Esophagus muscularis mucosa (tissue), 4 donors: ENCODE measurements at regions not wholly inside any gene's neighbourhood (a gene's known extent, or its start where the extent isn't known, plus 50 kb on each side); places are given as distances from the start of the nearest gene placed in this dataset.

ENCODE experiments used
- DNase-seq: peaks from one replicate; pipeline ENCODE4 v3.0.0-alpha.2; 2017; ENCODE audit errors: extremely low spot score
- H3K27ac ChIP-seq, 4 donors: fragments of 200-600 bp; sonication (generic); replicated peaks in 1 of 4; 1 replicate in 3 of 4; 2 replicates in 1 of 4; pipeline ENCODE4 v1.5.1; 2016 to 2019; ENCODE audit warnings: mild to moderate bottlenecking in 1 of 4
- H3K27me3 ChIP-seq, 4 donors: fragments of 200-600 bp; sonication (generic); one replicate each; pipeline versions ENCODE4 v1.5.1 to v1.6.0; 2016 to 2019
- H3K36me3 ChIP-seq, 4 donors: fragments of 200-600 bp; sonication (generic); one replicate each; pipeline ENCODE4 v1.5.1; 2016 to 2019
- H3K4me1 ChIP-seq, 4 donors: fragments of 200-600 bp; sonication (generic); one replicate each; pipeline ENCODE4 v1.5.1; 2016 to 2019
- H3K4me3 ChIP-seq, 4 donors: fragments of 200-600 bp; sonication (generic); 1 replicate in 2 of 4; 2 replicates in 2 of 4; pipeline ENCODE4 v1.5.1; 2016 to 2019; ENCODE audit warnings: mild to moderate bottlenecking in 4 of 4, moderate library complexity in 1 of 4
- H3K9me3 ChIP-seq, 4 donors: fragments of 200-600 bp; sonication (generic); 1 replicate in 3 of 4; 2 replicates in 1 of 4; pipeline ENCODE4 v1.5.1; 2016 to 2019
- EP300 ChIP-seq: sonication (generic); formaldehyde crosslinking; IDR thresholded peaks from one replicate; pipeline ENCODE4 v1.6.1; 2017; ENCODE audit warnings: antibody characterized with exemption
- POLR2A ChIP-seq: fragments of 450-650 bp; IDR thresholded peaks from one replicate; pipeline ENCODE4 v1.6.1; 2017; ENCODE audit warnings: antibody characterized with exemption, moderate library complexity, mild to moderate bottlenecking, low read depth
- POLR2AphosphoS5 ChIP-seq, 2 donors: sonication (generic); formaldehyde crosslinking; IDR thresholded peaks; one replicate each; pipeline ENCODE4 v1.6.1; 2017; ENCODE audit warnings: antibody characterized with exemption in 2 of 2
- WGBS: methylation state at CpG from one replicate; pipeline ENCODE4 v1.1.5; 2018; 5-methylcytosine and 5-hydroxymethylcytosine counted together
- intact Hi-C: fragments of 100-400 bp; cut with DNase I; formaldehyde crosslinking; loops from one replicate; pipeline ENCODE4 v1.15.1; 2023
- TF ChIP-seq, protein P1 (sequence below), 3 experiments: fragments of 200-600 bp in 2 of 3; fragments of 450-650 bp in 1 of 3; sonication (generic) in 2 of 3; IDR thresholded peaks; one replicate each; pipeline ENCODE4 v1.5.1; 2017 to 2019; ENCODE audit warnings: antibody characterized with exemption in 3 of 3, mild to moderate bottlenecking in 2 of 3, moderate library complexity in 1 of 3

- Histone ChIP-seq H3K9me3 (peaks cover 0 to 15% (median 11%) of the 10 kb centered on the region in 4 donors), H3K27ac (no peak overlapping the region), H3K27me3 (no peaks in the 10 kb centered on the region), H3K36me3 (no peaks in the 10 kb centered on the region), H3K4me1 (no peaks in the 10 kb centered on the region), H3K4me3 (no peak overlapping the region)
- intact Hi-C loops: no loop called here
- no peak for DNase-seq
- TF ChIP-seq POLR2AphosphoS5 (IDR thresholded peaks at IDR 0.05) (no peak), EP300 (no peak), POLR2A (no peak)
- TF ChIP-seq, protein P1, sequence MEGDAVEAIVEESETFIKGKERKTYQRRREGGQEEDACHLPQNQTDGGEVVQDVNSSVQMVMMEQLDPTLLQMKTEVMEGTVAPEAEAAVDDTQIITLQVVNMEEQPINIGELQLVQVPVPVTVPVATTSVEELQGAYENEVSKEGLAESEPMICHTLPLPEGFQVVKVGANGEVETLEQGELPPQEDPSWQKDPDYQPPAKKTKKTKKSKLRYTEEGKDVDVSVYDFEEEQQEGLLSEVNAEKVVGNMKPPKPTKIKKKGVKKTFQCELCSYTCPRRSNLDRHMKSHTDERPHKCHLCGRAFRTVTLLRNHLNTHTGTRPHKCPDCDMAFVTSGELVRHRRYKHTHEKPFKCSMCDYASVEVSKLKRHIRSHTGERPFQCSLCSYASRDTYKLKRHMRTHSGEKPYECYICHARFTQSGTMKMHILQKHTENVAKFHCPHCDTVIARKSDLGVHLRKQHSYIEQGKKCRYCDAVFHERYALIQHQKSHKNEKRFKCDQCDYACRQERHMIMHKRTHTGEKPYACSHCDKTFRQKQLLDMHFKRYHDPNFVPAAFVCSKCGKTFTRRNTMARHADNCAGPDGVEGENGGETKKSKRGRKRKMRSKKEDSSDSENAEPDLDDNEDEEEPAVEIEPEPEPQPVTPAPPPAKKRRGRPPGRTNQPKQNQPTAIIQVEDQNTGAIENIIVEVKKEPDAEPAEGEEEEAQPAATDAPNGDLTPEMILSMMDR (IDR thresholded peaks at IDR 0.05): no peak
Observed at GRCh38 chr3:154942827-154943226, 137.3 kb upstream of the MME start.

GRCh38 chr3:154936196-154936595 is 143.9 kb upstream of the MME start:
- DNase-seq: no peak
- 58% methylated on average over 4 of the region's 4 CpGs for WGBS
- Histone ChIP-seq H3K9me3 (peaks cover 0 to 10% (median 7%) of the 10 kb centered on the region in 4 donors), H3K4me3 (no peak overlapping the region), H3K27me3 (no peaks in the 10 kb centered on the region), H3K27ac (no peak overlapping the region), H3K36me3 (no peaks in the 10 kb centered on the region), H3K4me1 (peaks cover 0 to 14% (median 7%) of the 10 kb centered on the region in 4 donors)
- TF ChIP-seq POLR2AphosphoS5 (IDR thresholded peaks at IDR 0.05) (no peak), POLR2A (no peak), EP300 (no peak)
- TF ChIP-seq, protein P1 (IDR thresholded peaks at IDR 0.05): no peak
- intact Hi-C loops: no loop called here

DNA sequence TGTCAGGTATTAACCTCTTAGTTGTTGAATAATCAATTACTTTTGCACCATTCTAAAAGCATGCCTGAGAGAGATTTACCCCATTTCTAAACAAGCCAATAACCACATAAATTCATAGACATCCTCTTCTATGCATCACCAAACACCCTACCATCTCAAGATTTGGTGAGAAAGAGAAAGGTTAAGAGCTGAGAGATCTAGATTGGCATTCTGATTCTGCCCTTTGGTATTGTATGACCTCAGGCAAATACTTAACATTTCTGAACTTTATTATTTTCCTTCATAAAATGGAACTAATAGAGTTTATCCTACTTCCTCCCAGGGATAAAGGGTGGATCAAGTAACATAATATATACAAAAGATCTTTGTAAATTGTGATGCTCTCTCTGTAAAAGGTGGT is 146.5 kb upstream of the MME start:
- H3K36me3 ChIP-seq: no peaks in the 10 kb centered on the region
- TF ChIP-seq, protein P1 (IDR thresholded peaks at IDR 0.05): no peak
- TF ChIP-seq POLR2A: no peak
- TF ChIP-seq POLR2AphosphoS5 (IDR thresholded peaks at IDR 0.05): no peak
- no peak for TF ChIP-seq EP300
- no peaks in the 10 kb centered on the region for H3K9me3 ChIP-seq
- peaks cover 0 to 15% (median 7%) of the 10 kb centered on the region in 4 donors for H3K4me1 ChIP-seq
- intact Hi-C loops: no loop called here
- no peak overlapping the region for H3K4me3 ChIP-seq
- H3K27ac ChIP-seq: no peak overlapping the region
- H3K27me3 ChIP-seq: no peaks in the 10 kb centered on the region
- no peak for DNase-seq

- intact Hi-C loops: no loop called here
- Histone ChIP-seq H3K4me3 (no peak overlapping the region), H3K36me3 (no peaks in the 10 kb centered on the region), H3K4me1 (peaks cover 0 to 15% (median 7%) of the 10 kb centered on the region in 4 donors), H3K27me3 (no peaks in the 10 kb centered on the region), H3K27ac (no peak overlapping the region), H3K9me3 (no peaks in the 10 kb centered on the region)
- TF ChIP-seq, protein P1 (IDR thresholded peaks at IDR 0.05): no peak
- TF ChIP-seq POLR2AphosphoS5 (IDR thresholded peaks at IDR 0.05): no peak
- TF ChIP-seq POLR2A: no peak
- TF ChIP-seq EP300: no peak
- DNase-seq: no peak
Observed at GRCh38 chr3:154932633-154933032, 147.5 kb upstream of the MME start.

- intact Hi-C loops: no loop called here
- no peak overlapping the region for H3K27ac ChIP-seq
- H3K36me3 ChIP-seq: no peaks in the 10 kb centered on the region
- 32% methylated on average over 1 of the region's 1 CpG for WGBS
- H3K4me1 ChIP-seq: peaks cover 0 to 22% (median 11%) of the 10 kb centered on the region in 4 donors
- no peak overlapping the region for H3K4me3 ChIP-seq
- H3K9me3 ChIP-seq: no peaks in the 10 kb centered on the region
- DNase-seq: no peak
- TF ChIP-seq POLR2A: no peak
- TF ChIP-seq, protein P1 (IDR thresholded peaks at IDR 0.05): no peak
- no peak for TF ChIP-seq EP300
- TF ChIP-seq POLR2AphosphoS5 (IDR thresholded peaks at IDR 0.05): no peak
- H3K27me3 ChIP-seq: no peaks in the 10 kb centered on the region
Observed at GRCh38 chr3:154931484-154931883, 148.6 kb upstream of the MME start.
